ENCODE measurements at regions not wholly inside any gene's neighbourhood (a gene's known extent, or its start where the extent isn't known, plus 50 kb on each side); places are given as distances from the start of the nearest gene placed in this dataset.
"Not testable (repeated sequence)": the region's sequence is repeated elsewhere in the genome, so short reads cannot be mapped to it uniquely, and the experiment has no call there.

DNA sequence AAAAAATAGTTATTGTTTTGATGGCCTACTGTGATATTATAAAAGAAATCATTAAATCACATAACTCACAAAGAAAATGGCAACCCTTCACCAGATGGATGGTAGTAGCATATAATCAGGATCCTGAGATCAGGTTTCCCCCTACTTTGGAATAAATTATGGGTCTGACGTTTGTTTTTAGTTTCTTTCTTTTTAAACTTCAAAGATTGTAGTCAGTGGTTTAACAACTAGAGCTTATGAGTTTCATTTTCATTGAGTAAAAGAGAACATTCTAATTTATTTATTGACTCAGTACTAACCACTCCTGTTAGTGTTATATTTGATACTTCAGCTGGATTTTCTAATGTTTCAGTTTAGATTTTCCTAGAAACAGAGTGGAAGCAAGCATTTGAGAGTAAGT, 218.0 kb upstream of the PCSK5 start:
- no peaks in the 10 kb centered on the region for H3K36me3 ChIP-seq (ENCODE audit: control insufficient read depth, insufficient read depth, low read length)
- no peaks in the 10 kb centered on the region for H3K27me3 ChIP-seq (ENCODE audit: control insufficient read depth, insufficient read depth, low read length)
- peaks cover 3% of the 10 kb centered on the region for H3K4me1 ChIP-seq (ENCODE audit: control insufficient read depth, insufficient read depth, low read length)
- no CpG with 5 or more reads among the region's 1 CpG for WGBS (ENCODE audit: insufficient coverage)
- no peak for DNase-seq
- no peak overlapping the region for H3K4me3 ChIP-seq (ENCODE audit: low read length)
- peaks cover 5% of the 10 kb centered on the region for H3K9me3 ChIP-seq (replicated peaks; ENCODE audit: control insufficient read depth, low read depth, low read length)
- H3K27ac ChIP-seq (ENCODE audit: low read length): no peak overlapping the region

DNA sequence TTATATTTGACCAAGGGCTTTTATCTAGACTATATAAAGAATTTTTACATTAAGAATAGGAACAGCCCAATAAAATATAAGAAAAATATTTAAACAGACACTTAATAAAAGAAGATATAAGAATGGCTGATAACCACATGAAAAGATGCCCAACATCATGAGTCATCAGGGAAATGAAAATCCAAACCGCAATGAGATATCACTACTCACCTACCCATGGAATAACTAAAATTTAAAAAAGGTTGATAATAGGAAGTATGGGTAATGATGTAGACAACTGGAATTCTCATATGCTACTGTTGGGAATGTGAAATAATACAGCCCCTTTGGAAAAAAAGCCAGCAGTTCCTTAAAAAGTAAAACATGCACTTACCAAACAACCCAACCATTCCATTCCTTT, 206.9 kb upstream of the PCSK5 start:
- no peaks in the 10 kb centered on the region for H3K4me1 ChIP-seq (ENCODE audit: control insufficient read depth, insufficient read depth, low read length)
- no CpG with 5 or more reads among the region's 1 CpG for WGBS (ENCODE audit: insufficient coverage)
- H3K27ac ChIP-seq (ENCODE audit: low read length): no peak overlapping the region
- no peaks in the 10 kb centered on the region for H3K36me3 ChIP-seq (ENCODE audit: control insufficient read depth, insufficient read depth, low read length)
- H3K27me3 ChIP-seq (ENCODE audit: control insufficient read depth, insufficient read depth, low read length): no peaks in the 10 kb centered on the region
- no peaks in the 10 kb centered on the region for H3K9me3 ChIP-seq (replicated peaks; ENCODE audit: control insufficient read depth, low read depth, low read length)
- no peak for DNase-seq
- no peak overlapping the region for H3K4me3 ChIP-seq (ENCODE audit: low read length)

DNA sequence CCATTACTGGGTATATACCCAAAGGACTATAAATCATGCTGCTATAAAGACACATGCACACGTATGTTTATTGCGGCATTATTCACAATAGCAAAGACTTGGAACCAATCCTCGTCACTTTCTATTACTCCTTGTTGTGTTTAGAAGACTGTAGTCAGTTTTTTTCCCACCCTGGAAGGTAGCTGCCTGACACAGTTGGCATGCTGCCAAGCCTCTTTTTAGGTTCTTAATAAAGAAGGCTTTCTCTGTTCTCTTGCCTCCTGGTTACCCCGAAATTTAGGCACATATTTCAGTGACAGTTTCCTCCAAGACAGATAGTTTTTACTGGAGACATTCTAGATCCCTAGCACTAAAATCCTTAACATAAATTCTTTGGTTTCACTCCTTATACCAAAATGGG, 205.4 kb upstream of the PCSK5 start:
- H3K4me1 ChIP-seq (ENCODE audit: control insufficient read depth, insufficient read depth, low read length): no peaks in the 10 kb centered on the region
- no peak overlapping the region for H3K4me3 ChIP-seq (ENCODE audit: low read length)
- H3K27ac ChIP-seq (ENCODE audit: low read length): no peak overlapping the region
- H3K9me3 ChIP-seq (replicated peaks; ENCODE audit: control insufficient read depth, low read depth, low read length): no peaks in the 10 kb centered on the region
- DNase-seq: no peak
- no peaks in the 10 kb centered on the region for H3K36me3 ChIP-seq (ENCODE audit: control insufficient read depth, insufficient read depth, low read length)
- WGBS (ENCODE audit: insufficient coverage): no CpG with 5 or more reads among the region's 4 CpGs
- no peaks in the 10 kb centered on the region for H3K27me3 ChIP-seq (ENCODE audit: control insufficient read depth, insufficient read depth, low read length)

DNA sequence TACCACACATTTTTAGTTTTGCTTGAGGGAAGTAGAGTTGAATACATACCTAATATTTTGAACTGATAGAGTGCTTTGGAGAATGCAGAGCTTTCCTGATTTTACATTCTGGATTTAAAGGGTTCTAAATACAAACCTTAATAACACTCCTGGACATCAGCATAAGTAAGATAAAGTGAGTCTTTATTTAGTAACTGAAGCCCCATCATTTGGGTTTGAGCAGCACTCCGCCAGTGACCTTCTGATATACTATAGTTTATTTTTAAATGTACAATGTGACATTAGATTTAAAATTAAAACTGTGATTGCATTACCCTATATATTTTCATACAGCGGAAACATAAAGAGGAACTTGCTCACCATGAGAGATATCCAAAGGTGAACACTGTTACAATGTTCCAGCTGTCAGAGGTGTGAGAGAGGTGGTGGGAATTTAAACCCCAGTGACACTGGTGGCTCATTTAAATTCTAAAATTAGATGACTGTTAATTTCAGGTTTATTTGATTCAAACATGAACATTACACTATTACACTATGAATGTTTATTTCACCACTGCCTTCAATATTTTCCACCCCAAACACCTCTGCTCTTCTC, 203.0 kb upstream of the PCSK5 start:
- no peak for DNase-seq
- H3K4me1 ChIP-seq (ENCODE audit: control insufficient read depth, insufficient read depth, low read length): no peaks in the 10 kb centered on the region
- no CpG with 5 or more reads among the region's 2 CpGs for WGBS (ENCODE audit: insufficient coverage)
- H3K27me3 ChIP-seq (ENCODE audit: control insufficient read depth, insufficient read depth, low read length): no peaks in the 10 kb centered on the region
- H3K27ac ChIP-seq (ENCODE audit: low read length): no peak overlapping the region
- H3K36me3 ChIP-seq (ENCODE audit: control insufficient read depth, insufficient read depth, low read length): no peaks in the 10 kb centered on the region
- H3K4me3 ChIP-seq (ENCODE audit: low read length): no peak overlapping the region
- H3K9me3 ChIP-seq (replicated peaks; ENCODE audit: control insufficient read depth, low read depth, low read length): no peaks in the 10 kb centered on the region

DNA sequence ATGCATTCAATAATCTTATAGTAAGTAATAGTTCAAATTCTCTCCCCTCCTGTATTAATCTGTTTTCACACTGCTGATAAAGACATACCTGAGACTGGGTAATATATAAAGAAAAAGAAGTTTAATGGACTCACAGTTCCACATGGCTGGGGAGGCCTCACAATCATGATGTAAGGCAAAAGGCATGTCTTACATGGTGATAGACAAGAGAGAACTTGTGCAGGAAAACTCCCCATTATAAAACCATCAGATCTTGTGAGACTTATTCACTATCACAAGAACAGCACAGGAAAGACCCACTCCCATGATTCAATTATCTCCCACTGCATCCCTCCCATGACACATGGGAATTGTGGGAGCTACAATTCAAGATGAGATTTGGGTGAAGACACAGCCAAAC, 199.9 kb upstream of the PCSK5 start:
- H3K4me1 ChIP-seq (ENCODE audit: control insufficient read depth, insufficient read depth, low read length); DNase-seq; H3K4me3 ChIP-seq (ENCODE audit: low read length); H3K27me3 ChIP-seq (ENCODE audit: control insufficient read depth, insufficient read depth, low read length); H3K9me3 ChIP-seq (replicated peaks; ENCODE audit: control insufficient read depth, low read depth, low read length); H3K36me3 ChIP-seq (ENCODE audit: control insufficient read depth, insufficient read depth, low read length); H3K27ac ChIP-seq (ENCODE audit: low read length): not testable (repeated sequence)

DNA sequence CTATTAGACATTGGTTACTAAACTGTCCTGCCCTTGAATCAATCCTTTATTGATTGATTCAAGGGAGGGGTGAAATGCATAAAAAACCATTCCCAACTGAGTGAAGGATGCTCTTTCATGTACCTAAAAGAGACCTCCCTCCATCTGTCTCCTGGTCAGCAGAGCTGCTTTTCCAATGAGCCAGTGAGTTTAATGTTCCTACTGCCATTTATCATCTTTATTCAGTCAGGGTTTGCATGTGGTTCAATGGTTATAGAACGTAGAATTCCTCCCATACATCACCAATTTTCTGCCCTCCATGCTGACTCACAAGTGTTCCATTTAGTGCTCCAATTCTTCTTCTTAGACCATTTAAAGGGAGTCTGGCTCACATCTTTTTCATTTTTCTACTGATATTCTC, 199.1 kb upstream of the PCSK5 start:
- no peaks in the 10 kb centered on the region for H3K27me3 ChIP-seq (ENCODE audit: control insufficient read depth, insufficient read depth, low read length)
- no peaks in the 10 kb centered on the region for H3K4me1 ChIP-seq (ENCODE audit: control insufficient read depth, insufficient read depth, low read length)
- H3K4me3 ChIP-seq (ENCODE audit: low read length): no peak overlapping the region
- no peaks in the 10 kb centered on the region for H3K9me3 ChIP-seq (replicated peaks; ENCODE audit: control insufficient read depth, low read depth, low read length)
- no peak overlapping the region for H3K27ac ChIP-seq (ENCODE audit: low read length)
- no peak for DNase-seq
- no CpG with 5 or more reads among the region's 1 CpG for WGBS (ENCODE audit: insufficient coverage)
- H3K36me3 ChIP-seq (ENCODE audit: control insufficient read depth, insufficient read depth, low read length): no peaks in the 10 kb centered on the region

DNA sequence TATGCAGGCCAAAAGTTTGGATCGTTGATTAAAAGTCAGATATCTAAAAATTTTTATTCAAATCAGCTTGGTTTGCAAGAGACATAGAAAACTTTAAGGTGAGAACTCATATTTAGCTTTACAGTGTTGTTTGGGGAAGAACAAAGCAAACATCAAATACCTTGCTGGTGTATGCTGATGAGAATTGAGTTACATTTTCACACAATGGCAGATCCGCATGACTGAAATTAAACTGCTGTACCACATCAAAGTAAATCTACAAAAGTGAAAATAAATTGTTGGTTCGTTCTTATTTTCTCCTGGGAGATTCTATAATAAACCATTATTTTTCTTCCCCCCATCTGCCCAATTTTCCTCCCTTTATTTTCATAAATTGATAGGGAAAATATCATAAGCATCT, 198.2 kb upstream of the PCSK5 start:
- Histone ChIP-seq H3K27me3 (ENCODE audit: control insufficient read depth, insufficient read depth, low read length) (no peaks in the 10 kb centered on the region), H3K9me3 (replicated peaks; ENCODE audit: control insufficient read depth, low read depth, low read length) (no peaks in the 10 kb centered on the region), H3K36me3 (ENCODE audit: control insufficient read depth, insufficient read depth, low read length) (no peaks in the 10 kb centered on the region), H3K27ac (ENCODE audit: low read length) (no peak overlapping the region), H3K4me3 (ENCODE audit: low read length) (no peak overlapping the region), H3K4me1 (ENCODE audit: control insufficient read depth, insufficient read depth, low read length) (no peaks in the 10 kb centered on the region)
- WGBS (ENCODE audit: insufficient coverage): no CpG with 5 or more reads among the region's 3 CpGs
- DNase-seq: no peak

DNA sequence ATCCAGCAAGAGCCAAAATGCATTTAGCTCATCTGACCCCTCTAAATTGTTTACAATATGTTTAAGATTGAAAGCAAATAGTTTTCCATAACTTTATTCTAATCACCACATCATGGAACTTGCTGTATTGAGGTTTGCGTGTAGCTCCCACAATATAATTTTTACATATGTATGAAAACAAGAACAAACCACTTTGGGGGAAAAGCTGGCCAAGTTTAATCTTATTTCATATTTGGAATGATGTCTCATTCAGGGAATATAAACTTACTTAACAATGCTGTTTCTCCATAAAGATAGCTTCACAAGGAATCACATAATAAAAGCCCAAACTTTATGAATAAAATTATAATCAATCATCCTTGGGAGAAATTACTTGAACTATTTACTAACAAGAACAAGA, 194.6 kb upstream of the PCSK5 start:
- Histone ChIP-seq H3K27me3 (ENCODE audit: control insufficient read depth, insufficient read depth, low read length) (no peaks in the 10 kb centered on the region), H3K27ac (ENCODE audit: low read length) (no peak overlapping the region), H3K9me3 (replicated peaks; ENCODE audit: control insufficient read depth, low read depth, low read length) (no peaks in the 10 kb centered on the region), H3K36me3 (ENCODE audit: control insufficient read depth, insufficient read depth, low read length) (no peaks in the 10 kb centered on the region), H3K4me3 (ENCODE audit: low read length) (no peak overlapping the region), H3K4me1 (ENCODE audit: control insufficient read depth, insufficient read depth, low read length) (no peaks in the 10 kb centered on the region)
- WGBS (ENCODE audit: insufficient coverage): no CpG with 5 or more reads among the region's 1 CpG
- peak; percentile 74 for DNase-seq

DNA sequence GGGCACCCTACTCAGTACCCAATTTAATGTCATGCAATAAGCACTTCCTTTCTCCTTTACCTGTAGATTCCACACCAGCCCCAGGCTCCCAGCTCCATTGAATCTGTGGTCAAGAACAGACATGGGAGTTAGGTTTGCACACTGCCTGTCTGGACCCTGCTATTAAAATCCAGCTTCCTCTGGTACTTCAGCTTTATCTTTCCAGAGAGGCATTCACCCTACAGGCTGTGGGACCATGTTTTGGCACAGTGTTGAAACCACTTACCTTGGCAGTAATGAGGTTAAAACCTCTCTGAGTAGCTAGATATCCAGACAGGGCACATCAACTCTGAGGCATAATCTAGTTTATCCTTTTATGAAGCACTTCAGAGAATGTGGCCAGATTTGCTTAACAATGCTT, 191.5 kb upstream of the PCSK5 start:
- no peaks in the 10 kb centered on the region for H3K9me3 ChIP-seq (replicated peaks; ENCODE audit: control insufficient read depth, low read depth, low read length)
- H3K27ac ChIP-seq (ENCODE audit: low read length): no peak overlapping the region
- no peaks in the 10 kb centered on the region for H3K36me3 ChIP-seq (ENCODE audit: control insufficient read depth, insufficient read depth, low read length)
- no peak overlapping the region for H3K4me3 ChIP-seq (ENCODE audit: low read length)
- DNase-seq: no peak
- no peaks in the 10 kb centered on the region for H3K27me3 ChIP-seq (ENCODE audit: control insufficient read depth, insufficient read depth, low read length)
- H3K4me1 ChIP-seq (ENCODE audit: control insufficient read depth, insufficient read depth, low read length): no peaks in the 10 kb centered on the region

DNA sequence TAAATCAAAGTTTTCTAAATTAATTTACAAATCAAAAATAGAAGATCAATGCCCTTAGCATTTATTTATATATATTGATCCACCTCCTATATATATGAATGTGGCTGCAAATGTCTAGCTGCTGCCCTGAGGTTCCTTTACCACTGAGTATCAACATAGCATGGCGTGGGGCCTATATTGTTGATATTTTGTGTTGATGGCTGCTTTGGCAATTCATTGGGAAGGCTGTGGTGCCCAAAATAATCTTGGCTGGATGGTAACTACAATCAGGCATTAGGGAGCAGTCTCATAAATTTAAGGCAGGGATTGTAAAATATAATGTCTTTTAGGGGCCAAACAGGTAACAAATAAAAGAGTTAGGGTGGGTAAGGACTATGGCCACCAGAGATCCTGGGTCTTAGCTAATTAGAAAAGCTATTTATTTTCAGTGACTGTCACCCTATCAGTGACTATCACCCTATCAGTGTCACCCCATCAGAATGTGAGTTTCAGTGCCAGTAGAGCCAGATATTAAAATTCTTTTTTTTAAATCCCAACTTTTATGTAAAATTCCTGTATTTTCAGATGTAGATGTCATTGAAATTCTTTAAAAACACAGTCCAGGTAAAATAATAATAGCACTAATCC, 190.7 kb upstream of the PCSK5 start:
- Histone ChIP-seq H3K9me3 (replicated peaks; ENCODE audit: control insufficient read depth, low read depth, low read length) (no peaks in the 10 kb centered on the region), H3K27ac (ENCODE audit: low read length) (no peak overlapping the region), H3K27me3 (ENCODE audit: control insufficient read depth, insufficient read depth, low read length) (no peaks in the 10 kb centered on the region), H3K36me3 (ENCODE audit: control insufficient read depth, insufficient read depth, low read length) (no peaks in the 10 kb centered on the region), H3K4me3 (ENCODE audit: low read length) (no peak overlapping the region), H3K4me1 (ENCODE audit: control insufficient read depth, insufficient read depth, low read length) (no peaks in the 10 kb centered on the region)
- 100% methylated on average over 1 of the region's 1 CpG for WGBS (ENCODE audit: insufficient coverage)
- no peak for DNase-seq

DNA sequence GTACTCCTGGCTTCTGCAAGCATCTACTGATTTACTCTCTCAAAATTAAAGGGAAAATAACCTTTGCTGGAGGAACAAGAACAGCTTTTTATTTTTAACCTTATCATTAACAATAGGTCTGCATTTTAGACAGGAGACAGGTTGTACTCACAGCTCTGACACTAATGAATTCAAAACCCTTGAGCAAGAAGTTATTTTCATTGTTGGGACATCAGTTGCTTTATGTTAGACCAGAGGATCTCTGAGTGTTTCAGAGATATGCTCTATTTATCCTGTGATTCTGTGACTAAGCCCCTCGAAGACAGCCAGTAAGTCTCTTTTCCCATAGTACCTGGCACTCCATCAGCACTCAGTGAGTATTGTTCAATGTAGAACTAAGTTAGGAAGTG, 190.2 kb upstream of the PCSK5 start:
- WGBS (ENCODE audit: insufficient coverage): no CpG with 5 or more reads among the region's 1 CpG
- Histone ChIP-seq H3K4me1 (ENCODE audit: control insufficient read depth, insufficient read depth, low read length) (no peaks in the 10 kb centered on the region), H3K36me3 (ENCODE audit: control insufficient read depth, insufficient read depth, low read length) (no peaks in the 10 kb centered on the region), H3K27ac (ENCODE audit: low read length) (no peak overlapping the region), H3K27me3 (ENCODE audit: control insufficient read depth, insufficient read depth, low read length) (no peaks in the 10 kb centered on the region), H3K9me3 (replicated peaks; ENCODE audit: control insufficient read depth, low read depth, low read length) (no peaks in the 10 kb centered on the region), H3K4me3 (ENCODE audit: low read length) (no peak overlapping the region)
- no peak for DNase-seq
